Left lung (tissue), 4 donors: ENCODE measurements at regions not wholly inside any gene's neighbourhood (a gene's known extent, or its start where the extent isn't known, plus 50 kb on each side); places are given as distances from the start of the nearest gene placed in this dataset.

Source experiments
- ATAC-seq: fragments of 200-7000 bp; cut with Tn5 transposase; one replicate; pipeline ENCODE4 v1.9.1; 2020; ENCODE audit warnings: moderate library complexity
- DNase-seq, 4 donors: peaks; one replicate each; pipeline ENCODE4 v3.0.0-alpha.2; 2013 to 2020
- H3K27ac ChIP-seq, 2 donors: fragments of 200-600 bp; sonication (generic) in 1 of 2; one replicate each; pipeline versions ENCODE4 v1.5.0 to v1.8.0; 2020 to 2021
- H3K27me3 ChIP-seq, 2 donors: fragments of 200-600 bp; sonication (generic) in 1 of 2; one replicate each; pipeline versions ENCODE4 v1.5.0 to v1.8.0; 2020 to 2021
- H3K36me3 ChIP-seq, 2 donors: fragments of 200-600 bp; sonication (generic) in 1 of 2; one replicate each; pipeline versions ENCODE4 v1.5.0 to v1.8.0; 2020 to 2021
- H3K4me1 ChIP-seq, 2 donors: fragments of 200-600 bp; one replicate each; pipeline ENCODE4 v1.8.0; 2021
- H3K4me3 ChIP-seq, 2 donors: fragments of 200-600 bp; sonication (generic) in 1 of 2; one replicate each; pipeline versions ENCODE4 v1.5.0 to v1.8.0; 2020 to 2021; ENCODE audit warnings: mild to moderate bottlenecking in 1 of 2
- H3K9me3 ChIP-seq, 2 donors: fragments of 200-600 bp; sonication (generic) in 1 of 2; one replicate each; pipeline versions ENCODE4 v1.5.0 to v1.8.0; 2020 to 2021
- CTCF ChIP-seq, 2 donors: fragments of 200-600 bp; sonication (generic) in 1 of 2; IDR thresholded peaks; one replicate each; pipeline versions ENCODE4 v1.5.0 to v1.8.0; 2021; ENCODE audit warnings: antibody characterized with exemption in 2 of 2
- intact Hi-C, 2 donors: fragments of 100-400 bp; cut with DNase I; formaldehyde crosslinking; loops; one replicate each; pipeline versions ENCODE4 v1.11.2 to v1.14.2; 2022
- donor health status: DM: no; HTN: yes; CAD: no.
- donor health status: DM: no; HTN: no; CAD: no.

- intact Hi-C loops = no loop called here
- Histone ChIP-seq H3K9me3 (no peaks in the 10 kb centered on the region), H3K27me3 (no peaks in the 10 kb centered on the region), H3K36me3 (no peaks in the 10 kb centered on the region), H3K27ac (no peak overlapping the region), H3K4me3 (no peak overlapping the region), H3K4me1 (no peaks in the 10 kb centered on the region)
- TF ChIP-seq CTCF (IDR thresholded peaks at IDR 0.05) = no peak
- no peak for DNase-seq
- ATAC-seq = no peak
These were observed 75.7 kb downstream of the C5orf15 start for GRCh38 chr5:133892774-133893173.

- DNase-seq (no peak), ATAC-seq (no peak)
- intact Hi-C loops = no loop called here
- no peak for TF ChIP-seq CTCF (IDR thresholded peaks at IDR 0.05)
- H3K27ac ChIP-seq = no peak overlapping the region
- no peaks in the 10 kb centered on the region for H3K36me3 ChIP-seq
- H3K4me3 ChIP-seq = no peak overlapping the region
- no peaks in the 10 kb centered on the region for H3K4me1 ChIP-seq
- H3K9me3 ChIP-seq = no peaks in the 10 kb centered on the region
- no peaks in the 10 kb centered on the region for H3K27me3 ChIP-seq
These were observed 76.1 kb downstream of the C5orf15 start for GRCh38 chr5:133892306-133892705.

GRCh38 chr5:133891390-133891789 lies 77.0 kb downstream of the C5orf15 start:
- Histone ChIP-seq H3K27me3 (no peaks in the 10 kb centered on the region), H3K9me3 (no peaks in the 10 kb centered on the region), H3K4me3 (no peak overlapping the region), H3K36me3 (no peaks in the 10 kb centered on the region), H3K4me1 (no peaks in the 10 kb centered on the region), H3K27ac (no peak overlapping the region)
- no peak for DNase-seq
- no peak for TF ChIP-seq CTCF (IDR thresholded peaks at IDR 0.05)
- intact Hi-C loops = no loop called here
- ATAC-seq = no peak

- TF ChIP-seq CTCF (IDR thresholded peaks at IDR 0.05) = no peak
- no peaks in the 10 kb centered on the region for H3K36me3 ChIP-seq
- DNase-seq = no peak
- no peak for ATAC-seq
- no peaks in the 10 kb centered on the region for H3K27me3 ChIP-seq
- no peaks in the 10 kb centered on the region for H3K9me3 ChIP-seq
- no peak overlapping the region for H3K4me3 ChIP-seq
- intact Hi-C loops = no loop called here
- H3K4me1 ChIP-seq = no peaks in the 10 kb centered on the region
- no peak overlapping the region for H3K27ac ChIP-seq
These were observed 77.6 kb downstream of the C5orf15 start for GRCh38 chr5:133890776-133891280.

- Histone ChIP-seq H3K4me3 (no peak overlapping the region), H3K4me1 (no peaks in the 10 kb centered on the region), H3K9me3 (no peaks in the 10 kb centered on the region), H3K27ac (no peak overlapping the region), H3K27me3 (no peaks in the 10 kb centered on the region), H3K36me3 (no peaks in the 10 kb centered on the region)
- TF ChIP-seq CTCF (IDR thresholded peaks at IDR 0.05) = no peak
- intact Hi-C loops = no loop called here
- DNase-seq = no peak
- no peak for ATAC-seq
These were observed 78.1 kb downstream of the C5orf15 start for GRCh38 chr5:133890314-133890713.
